GM12875 (cell line): ENCODE measurements at regions not wholly inside any gene's neighbourhood (a gene's known extent, or its start where the extent isn't known, plus 50 kb on each side); places are given as distances from the start of the nearest gene placed in this dataset.

Experiments used
- H3K4me3 ChIP-seq: one replicate; pipeline ENCODE4 v1.5.1; 2011; ENCODE audit warnings: low read depth, low read length, control low read depth
- TF ChIP-seq, protein P1 (sequence below): IDR thresholded peaks from 2 replicates; pipeline ENCODE4 v1.5.1; 2011; ENCODE audit warnings: low read depth, mild to moderate bottlenecking, control low read depth, inconsistent platforms, low read length, moderate library complexity, borderline replicate concordance; ENCODE audit not compliant: insufficient read depth

DNA sequence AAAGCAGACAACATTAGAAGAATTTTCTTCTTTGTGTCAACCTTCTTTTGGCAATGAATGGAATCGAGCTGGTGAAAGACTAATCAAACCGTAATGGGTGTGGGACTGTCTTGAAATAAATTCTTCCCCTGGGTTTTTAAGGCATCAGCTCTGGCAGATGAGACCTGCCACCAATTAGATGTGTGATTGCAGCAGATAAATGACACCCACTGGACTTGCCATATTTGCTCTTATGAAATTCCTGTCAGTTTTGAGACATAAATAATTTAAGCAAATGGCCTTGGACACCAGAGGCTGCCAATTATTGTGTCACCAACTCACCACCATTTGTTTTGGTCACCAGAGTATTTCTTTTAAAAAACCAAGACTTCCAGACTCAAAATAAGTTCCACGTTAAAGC, 135.9 kb upstream of the RGMB start:
- TF ChIP-seq, protein P1, sequence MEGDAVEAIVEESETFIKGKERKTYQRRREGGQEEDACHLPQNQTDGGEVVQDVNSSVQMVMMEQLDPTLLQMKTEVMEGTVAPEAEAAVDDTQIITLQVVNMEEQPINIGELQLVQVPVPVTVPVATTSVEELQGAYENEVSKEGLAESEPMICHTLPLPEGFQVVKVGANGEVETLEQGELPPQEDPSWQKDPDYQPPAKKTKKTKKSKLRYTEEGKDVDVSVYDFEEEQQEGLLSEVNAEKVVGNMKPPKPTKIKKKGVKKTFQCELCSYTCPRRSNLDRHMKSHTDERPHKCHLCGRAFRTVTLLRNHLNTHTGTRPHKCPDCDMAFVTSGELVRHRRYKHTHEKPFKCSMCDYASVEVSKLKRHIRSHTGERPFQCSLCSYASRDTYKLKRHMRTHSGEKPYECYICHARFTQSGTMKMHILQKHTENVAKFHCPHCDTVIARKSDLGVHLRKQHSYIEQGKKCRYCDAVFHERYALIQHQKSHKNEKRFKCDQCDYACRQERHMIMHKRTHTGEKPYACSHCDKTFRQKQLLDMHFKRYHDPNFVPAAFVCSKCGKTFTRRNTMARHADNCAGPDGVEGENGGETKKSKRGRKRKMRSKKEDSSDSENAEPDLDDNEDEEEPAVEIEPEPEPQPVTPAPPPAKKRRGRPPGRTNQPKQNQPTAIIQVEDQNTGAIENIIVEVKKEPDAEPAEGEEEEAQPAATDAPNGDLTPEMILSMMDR: no peak
- H3K4me3 ChIP-seq: no peak overlapping the region

DNA sequence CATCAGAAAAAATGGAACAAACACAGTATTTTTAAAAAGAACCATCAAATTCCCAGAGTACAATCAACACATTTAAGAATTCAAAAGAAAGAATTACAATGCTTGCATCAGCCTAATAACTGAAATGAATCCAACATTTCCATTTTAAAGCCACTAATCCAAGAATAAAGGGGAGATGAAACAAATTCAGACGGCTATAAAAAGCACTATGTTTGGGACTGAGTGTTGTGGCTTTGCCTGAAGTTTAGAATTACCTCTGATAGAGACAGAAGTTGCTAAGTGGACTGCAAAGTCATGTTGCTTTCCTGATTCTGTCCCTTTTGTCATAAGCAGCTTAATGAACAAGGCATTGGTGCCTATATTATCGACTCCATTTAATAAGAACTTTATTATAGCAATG, 135.4 kb upstream of the RGMB start:
- H3K4me3 ChIP-seq: no peak overlapping the region
- TF ChIP-seq, protein P1: no peak

DNA sequence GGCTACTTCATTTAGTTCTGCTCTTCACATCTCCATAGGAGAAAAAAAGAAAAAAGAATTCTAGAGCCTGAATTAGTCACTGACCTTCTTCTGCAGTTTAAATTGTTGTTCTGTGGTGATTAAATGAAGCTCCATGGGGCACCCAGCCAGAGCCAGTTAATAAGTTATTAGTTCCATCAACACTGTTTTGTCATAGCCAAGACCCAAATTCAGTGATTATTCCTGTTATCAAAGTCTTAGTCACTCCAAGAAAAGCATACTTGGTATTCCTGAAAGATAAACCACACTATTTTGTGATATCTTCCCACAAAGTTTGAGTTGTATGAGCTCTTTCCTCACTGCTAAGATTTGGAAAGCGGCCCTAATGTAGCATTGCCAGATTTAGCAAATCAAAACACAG, 134.8 kb upstream of the RGMB start:
- H3K4me3 ChIP-seq: no peak overlapping the region

DNA sequence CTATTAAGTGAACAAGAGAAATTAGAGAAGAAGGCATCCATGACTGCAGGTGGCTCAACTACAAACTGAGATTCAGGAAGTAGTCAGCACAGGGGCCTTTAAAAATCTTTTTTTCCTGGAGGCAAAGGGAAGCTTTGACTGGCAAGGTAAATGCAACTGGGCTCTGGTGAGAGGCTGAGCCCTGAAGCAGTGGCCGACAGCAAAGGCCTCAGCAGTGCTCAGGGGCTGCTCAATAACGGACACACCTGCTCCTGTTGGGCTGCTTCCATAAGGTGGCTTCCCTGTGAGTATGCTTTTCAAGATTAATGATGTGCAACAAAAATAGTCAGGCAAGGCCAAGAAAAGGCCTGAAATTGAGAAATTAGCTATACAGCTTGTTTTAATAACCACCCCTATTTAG, 134.2 kb upstream of the RGMB start:
- TF ChIP-seq, protein P1: no peak
- no peak overlapping the region for H3K4me3 ChIP-seq

More for the DNA sequence above, 134.8 kb upstream of the RGMB start:
- TF ChIP-seq, protein P1: no peak

DNA sequence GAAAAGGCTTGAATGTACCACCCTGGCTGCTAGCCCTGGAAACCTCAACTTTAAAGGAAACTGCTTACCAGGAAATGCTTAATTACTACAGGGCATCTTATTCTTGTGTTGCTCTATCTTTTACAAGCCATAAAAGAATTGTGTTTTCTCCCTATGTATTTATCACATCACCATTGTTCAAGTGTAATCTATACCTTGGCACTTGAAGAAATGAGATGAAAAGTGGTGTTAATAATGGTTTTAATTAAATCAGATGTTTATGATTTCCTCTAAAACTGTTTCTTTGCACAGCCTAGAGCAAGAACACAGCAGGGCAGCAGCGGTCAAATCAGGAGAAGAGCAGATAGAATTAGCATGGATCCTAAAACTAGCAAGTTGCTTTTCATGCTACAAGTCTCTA, 131.8 kb upstream of the RGMB start:
- TF ChIP-seq, protein P1: no peak
- no peak overlapping the region for H3K4me3 ChIP-seq

DNA sequence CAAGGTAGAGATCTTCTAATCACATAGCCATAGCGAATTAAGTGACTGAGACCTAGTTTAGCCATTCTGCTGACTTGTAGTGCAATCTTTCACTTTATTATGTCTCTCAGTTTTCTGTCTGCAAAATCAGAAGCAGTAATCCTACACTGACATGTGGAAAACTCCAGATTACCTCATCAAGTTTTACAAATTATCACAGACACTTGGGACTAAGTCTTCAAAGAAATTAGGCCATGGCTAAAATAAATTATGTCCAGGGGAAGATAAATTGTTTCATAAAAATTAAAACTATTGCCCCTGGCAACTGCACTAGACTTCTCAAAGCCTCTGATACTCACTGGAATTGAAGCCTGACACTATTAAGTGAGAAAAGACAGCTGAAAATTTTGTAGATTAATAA, 129.9 kb upstream of the RGMB start:
- H3K4me3 ChIP-seq: no peak overlapping the region
- TF ChIP-seq, protein P1: no peak

DNA sequence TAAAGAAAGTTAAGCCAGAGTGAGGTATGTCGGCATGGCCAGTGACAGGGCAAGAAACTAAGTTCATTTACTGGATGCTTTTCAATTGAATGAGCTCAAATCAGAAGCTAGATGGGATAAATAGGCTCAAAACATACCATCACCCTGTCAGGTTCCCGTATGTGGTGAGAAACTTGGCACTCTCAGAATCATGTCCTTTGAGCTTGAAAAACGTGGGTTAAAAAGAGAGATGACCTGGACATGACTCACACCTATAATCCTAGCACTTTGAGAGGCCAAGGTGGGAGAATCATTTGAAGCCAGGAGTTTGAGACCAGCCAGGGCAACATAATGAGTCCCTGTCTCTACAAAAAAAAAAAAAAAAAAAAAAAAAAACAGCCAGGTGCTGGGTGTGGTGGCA, 121.7 kb upstream of the RGMB start:
- TF ChIP-seq, protein P1: no peak
- H3K4me3 ChIP-seq: no peak overlapping the region
